ENCODE measurements at regions not wholly inside any gene's neighbourhood (a gene's known extent, or its start where the extent isn't known, plus 50 kb on each side); places are given as distances from the start of the nearest gene placed in this dataset.
"Not testable (repeated sequence)": the region's sequence is repeated elsewhere in the genome, so short reads cannot be mapped to it uniquely, and the experiment has no call there.

- H3K4me1 ChIP-seq = no peaks in the 10 kb centered on the region
- no peaks in the 10 kb centered on the region for H3K36me3 ChIP-seq
- no peaks in the 10 kb centered on the region for H3K9me3 ChIP-seq
- no peak for DNase-seq
- peaks cover 4% of the 10 kb centered on the region; the same call in 1 of the 2 replicates for H3K27me3 ChIP-seq
- no peak for TF ChIP-seq CTCF (IDR thresholded peaks at IDR 0.05; ENCODE audit: low read depth, low read length)
- no peak overlapping the region for H3K4me3 ChIP-seq (ENCODE audit: low read depth, low read length)
These were observed 121.2 kb upstream of the RANBP3L start for GRCh38 chr5:36422952-36423351.

GRCh38 chr5:36423578-36424307 is 122.0 kb upstream of the RANBP3L start:
- Histone ChIP-seq H3K4me3 (ENCODE audit: low read depth, low read length) (no peak overlapping the region), H3K9me3 (no peaks in the 10 kb centered on the region), H3K4me1 (no peaks in the 10 kb centered on the region), H3K27me3 (peaks cover 4% of the 10 kb centered on the region; the same call in 1 of the 2 replicates), H3K36me3 (no peaks in the 10 kb centered on the region)
- DNase-seq = no peak
- TF ChIP-seq CTCF (IDR thresholded peaks at IDR 0.05; ENCODE audit: low read depth, low read length) = no peak

GRCh38 chr5:36426070-36426469 is 124.4 kb upstream of the RANBP3L start:
- not testable (repeated sequence) for H3K27me3 ChIP-seq; H3K9me3 ChIP-seq; H3K4me3 ChIP-seq (ENCODE audit: low read depth, low read length); H3K36me3 ChIP-seq; H3K4me1 ChIP-seq; DNase-seq

GRCh38 chr5:36435516-36435915 is 133.8 kb upstream of the RANBP3L start:
- H3K9me3 ChIP-seq = no peaks in the 10 kb centered on the region
- TF ChIP-seq CTCF (IDR thresholded peaks at IDR 0.05; ENCODE audit: low read depth, low read length) = no peak
- no peaks in the 10 kb centered on the region for H3K4me1 ChIP-seq
- DNase-seq = no peak
- no peaks in the 10 kb centered on the region for H3K27me3 ChIP-seq
- H3K4me3 ChIP-seq (ENCODE audit: low read depth, low read length) = no peak overlapping the region
- H3K36me3 ChIP-seq = no peaks in the 10 kb centered on the region

GRCh38 chr5:36436306-36436705 is 134.6 kb upstream of the RANBP3L start:
- Histone ChIP-seq H3K27me3 (no peaks in the 10 kb centered on the region), H3K4me1 (no peaks in the 10 kb centered on the region), H3K9me3 (no peaks in the 10 kb centered on the region), H3K4me3 (ENCODE audit: low read depth, low read length) (no peak overlapping the region), H3K36me3 (no peaks in the 10 kb centered on the region)
- no peak for TF ChIP-seq CTCF (IDR thresholded peaks at IDR 0.05; ENCODE audit: low read depth, low read length)
- no peak for DNase-seq

- no peaks in the 10 kb centered on the region for H3K9me3 ChIP-seq
- H3K36me3 ChIP-seq = no peaks in the 10 kb centered on the region
- TF ChIP-seq CTCF (IDR thresholded peaks at IDR 0.05; ENCODE audit: low read depth, low read length) = no peak
- no peak for DNase-seq
- H3K27me3 ChIP-seq = no peaks in the 10 kb centered on the region
- H3K4me1 ChIP-seq = no peaks in the 10 kb centered on the region
- H3K4me3 ChIP-seq (ENCODE audit: low read depth, low read length) = no peak overlapping the region
These were observed 137.3 kb upstream of the RANBP3L start for GRCh38 chr5:36438765-36439561.

Measured in BE2C (cell line).